ENCODE measurements at regions not wholly inside any gene's neighbourhood (a gene's known extent, or its start where the extent isn't known, plus 50 kb on each side); places are given as distances from the start of the nearest gene placed in this dataset.

DNA sequence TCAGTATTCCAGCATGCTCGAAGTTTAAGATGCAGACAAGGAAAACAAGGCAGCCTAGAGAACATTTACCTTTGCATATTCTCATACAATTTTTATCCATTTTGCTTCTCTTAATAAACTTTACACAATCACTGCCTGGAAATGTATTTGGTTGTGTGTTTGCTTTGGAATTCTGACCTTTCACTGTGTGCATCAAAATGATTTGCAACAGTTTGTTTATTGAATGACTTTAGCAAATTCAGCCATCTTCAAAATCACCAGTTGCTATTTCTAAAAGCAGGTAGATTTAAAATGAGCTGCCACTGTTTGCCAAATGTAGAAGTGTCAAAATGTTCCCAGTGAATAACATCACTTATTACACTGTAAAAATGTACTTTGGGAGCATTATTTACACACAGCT is 669.9 kb downstream of the SLC16A7 start:
- Histone ChIP-seq H3F3A (ENCODE audit: low read depth) (no peaks in the 10 kb centered on the region), H3K4me3 (ENCODE audit: low read length, poor library complexity, severe bottlenecking) (no peak overlapping the region), H3K9me2 (replicated peaks; ENCODE audit: low read depth, low read length) (no peaks in the 10 kb centered on the region), H2AFZ (ENCODE audit: low read length) (no peak overlapping the region), H3K79me2 (ENCODE audit: insufficient read depth, low read length) (no peaks in the 10 kb centered on the region), H3K4me2 (ENCODE audit: low read depth, low read length, poor library complexity, severe bottlenecking) (no peak overlapping the region), H3K4me1 (ENCODE audit: insufficient read depth, low read length, poor library complexity, severe bottlenecking) (no peaks in the 10 kb centered on the region), H3K9me3 (ENCODE audit: insufficient read depth, low read depth, low read length) (no peaks in the 10 kb centered on the region), H3K27me3 (ENCODE audit: insufficient read depth, low read length, poor library complexity, severe bottlenecking) (no peaks in the 10 kb centered on the region), H3K9ac (ENCODE audit: low read depth, low read length, poor library complexity, severe bottlenecking) (no peak overlapping the region), H4K20me1 (ENCODE audit: insufficient read depth, low read length, poor library complexity, severe bottlenecking) (no peaks in the 10 kb centered on the region), H3K36me3 (ENCODE audit: insufficient read depth, low read length) (no peaks in the 10 kb centered on the region)
- no peak for TF ChIP-seq EZH2phosphoT487 (IDR thresholded peaks at IDR 0.05; ENCODE audit: borderline replicate concordance)
- TF ChIP-seq, protein P1, sequence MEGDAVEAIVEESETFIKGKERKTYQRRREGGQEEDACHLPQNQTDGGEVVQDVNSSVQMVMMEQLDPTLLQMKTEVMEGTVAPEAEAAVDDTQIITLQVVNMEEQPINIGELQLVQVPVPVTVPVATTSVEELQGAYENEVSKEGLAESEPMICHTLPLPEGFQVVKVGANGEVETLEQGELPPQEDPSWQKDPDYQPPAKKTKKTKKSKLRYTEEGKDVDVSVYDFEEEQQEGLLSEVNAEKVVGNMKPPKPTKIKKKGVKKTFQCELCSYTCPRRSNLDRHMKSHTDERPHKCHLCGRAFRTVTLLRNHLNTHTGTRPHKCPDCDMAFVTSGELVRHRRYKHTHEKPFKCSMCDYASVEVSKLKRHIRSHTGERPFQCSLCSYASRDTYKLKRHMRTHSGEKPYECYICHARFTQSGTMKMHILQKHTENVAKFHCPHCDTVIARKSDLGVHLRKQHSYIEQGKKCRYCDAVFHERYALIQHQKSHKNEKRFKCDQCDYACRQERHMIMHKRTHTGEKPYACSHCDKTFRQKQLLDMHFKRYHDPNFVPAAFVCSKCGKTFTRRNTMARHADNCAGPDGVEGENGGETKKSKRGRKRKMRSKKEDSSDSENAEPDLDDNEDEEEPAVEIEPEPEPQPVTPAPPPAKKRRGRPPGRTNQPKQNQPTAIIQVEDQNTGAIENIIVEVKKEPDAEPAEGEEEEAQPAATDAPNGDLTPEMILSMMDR (conservative IDR thresholded peaks at IDR 0.05; ENCODE audit: low read length): no peak

DNA sequence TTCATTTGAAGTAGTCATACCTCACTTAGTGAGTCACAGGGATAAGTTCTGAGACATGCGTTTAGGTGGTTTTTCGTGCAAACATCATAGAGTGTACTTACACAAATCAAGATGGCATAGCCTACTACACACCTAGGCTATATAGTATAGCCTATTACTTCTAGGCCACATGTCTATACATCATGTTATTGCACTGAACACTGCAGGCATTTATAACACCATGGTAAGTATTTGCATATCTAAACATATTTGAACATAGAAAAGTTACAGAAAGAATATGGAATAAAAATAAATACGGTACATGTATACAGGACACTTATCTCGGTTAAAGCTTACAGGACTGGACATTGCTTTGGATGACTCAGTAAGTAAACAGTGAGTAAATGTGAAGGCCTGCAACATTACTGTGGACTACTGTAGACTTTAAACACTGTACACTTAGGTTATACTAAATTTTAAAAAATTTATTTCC is 670.6 kb downstream of the SLC16A7 start:
- Histone ChIP-seq H3K4me3 (ENCODE audit: low read length, poor library complexity, severe bottlenecking) (no peak overlapping the region), H2AFZ (ENCODE audit: low read length) (no peak overlapping the region), H3K4me2 (ENCODE audit: low read depth, low read length, poor library complexity, severe bottlenecking) (no peak overlapping the region)

DNA sequence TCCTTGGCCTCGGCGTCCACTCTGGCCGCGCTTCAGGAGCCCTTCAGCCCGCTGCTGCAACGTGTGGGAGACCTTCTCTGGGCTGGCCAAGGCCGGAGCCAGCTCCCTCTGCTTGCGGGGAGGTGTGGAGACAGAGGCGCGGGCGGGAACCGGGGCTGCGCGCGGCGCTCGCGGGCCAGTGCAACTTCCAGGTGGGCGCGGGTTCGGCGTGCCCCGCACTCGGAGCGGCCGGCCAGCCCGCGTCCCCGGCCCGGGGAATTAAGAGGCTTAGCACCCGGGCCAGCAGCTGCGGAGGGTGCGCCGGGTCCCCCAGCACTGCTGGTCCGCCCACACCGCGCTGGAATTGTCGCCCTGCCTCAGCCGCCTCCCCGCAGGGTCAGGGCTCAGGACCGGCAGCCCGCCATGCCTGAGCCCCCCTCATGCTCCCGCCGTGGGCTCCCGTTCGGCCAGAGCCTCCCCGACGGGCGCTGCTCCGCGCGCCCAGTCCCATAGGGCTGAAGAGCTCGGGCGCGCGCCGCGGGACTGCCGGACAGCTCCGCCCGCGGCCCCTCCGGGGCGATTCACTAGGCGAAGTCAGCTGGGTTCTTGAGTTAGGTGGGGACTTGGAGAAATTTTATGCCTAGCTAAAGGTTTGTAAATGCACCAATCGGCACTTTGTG is 673.9 kb downstream of the SLC16A7 start:
- Histone ChIP-seq H3K4me3 (ENCODE audit: low read length, poor library complexity, severe bottlenecking) (no peak overlapping the region), H3K79me2 (ENCODE audit: insufficient read depth, low read length) (no peaks in the 10 kb centered on the region), H3K9me3 (ENCODE audit: insufficient read depth, low read depth, low read length) (no peaks in the 10 kb centered on the region), H3K4me1 (ENCODE audit: insufficient read depth, low read length, poor library complexity, severe bottlenecking) (no peaks in the 10 kb centered on the region), H2AFZ (ENCODE audit: low read length) (no peak overlapping the region), H3F3A (ENCODE audit: low read depth) (no peaks in the 10 kb centered on the region), H3K9me2 (replicated peaks; ENCODE audit: low read depth, low read length) (no peaks in the 10 kb centered on the region), H3K9ac (ENCODE audit: low read depth, low read length, poor library complexity, severe bottlenecking) (no peak overlapping the region), H3K4me2 (ENCODE audit: low read depth, low read length, poor library complexity, severe bottlenecking) (no peak overlapping the region), H3K27me3 (ENCODE audit: insufficient read depth, low read length, poor library complexity, severe bottlenecking) (no peaks in the 10 kb centered on the region), H3K36me3 (ENCODE audit: insufficient read depth, low read length) (no peaks in the 10 kb centered on the region), H4K20me1 (ENCODE audit: insufficient read depth, low read length, poor library complexity, severe bottlenecking) (no peaks in the 10 kb centered on the region)
- TF ChIP-seq EZH2phosphoT487 (IDR thresholded peaks at IDR 0.05; ENCODE audit: borderline replicate concordance): no peak
- TF ChIP-seq, protein P1 (conservative IDR thresholded peaks at IDR 0.05; ENCODE audit: low read length): no peak

More for the DNA sequence above, 670.6 kb downstream of the SLC16A7 start:
- no peaks in the 10 kb centered on the region for H4K20me1 ChIP-seq (ENCODE audit: insufficient read depth, low read length, poor library complexity, severe bottlenecking)
- TF ChIP-seq, protein P1 (conservative IDR thresholded peaks at IDR 0.05; ENCODE audit: low read length): no peak
- H3K79me2 ChIP-seq (ENCODE audit: insufficient read depth, low read length): no peaks in the 10 kb centered on the region
- H3F3A ChIP-seq (ENCODE audit: low read depth): no peaks in the 10 kb centered on the region
- H3K4me1 ChIP-seq (ENCODE audit: insufficient read depth, low read length, poor library complexity, severe bottlenecking): no peaks in the 10 kb centered on the region
- no peaks in the 10 kb centered on the region for H3K9me3 ChIP-seq (ENCODE audit: insufficient read depth, low read depth, low read length)
- no peaks in the 10 kb centered on the region for H3K27me3 ChIP-seq (ENCODE audit: insufficient read depth, low read length, poor library complexity, severe bottlenecking)
- no peak overlapping the region for H3K9ac ChIP-seq (ENCODE audit: low read depth, low read length, poor library complexity, severe bottlenecking)
- H3K9me2 ChIP-seq (replicated peaks; ENCODE audit: low read depth, low read length): no peaks in the 10 kb centered on the region
- no peaks in the 10 kb centered on the region for H3K36me3 ChIP-seq (ENCODE audit: insufficient read depth, low read length)

All from Loucy (cell line).